A549 (cell line): ENCODE measurements at regions not wholly inside any gene's neighbourhood (a gene's known extent, or its start where the extent isn't known, plus 50 kb on each side); places are given as distances from the start of the nearest gene placed in this dataset.
A peak's percentile ranks its signal among the peaks of the same experiment; 100 is the strongest.
"Not testable (repeated sequence)": the region's sequence is repeated elsewhere in the genome, so short reads cannot be mapped to it uniquely, and the experiment has no call there.

ENCODE experiments used
- ATAC-seq, 2 experiments: fragments of 200-7000 bp in 1 of 2; fragments of >200 bp in 1 of 2; cut with Nextera tagmentation in 1 of 2; cut with Tn5 transposase in 1 of 2; 3 replicates each; pipeline versions ENCODE4 v1.8.0 to v1.9.1; 2018 to 2020; ENCODE audit warnings: mild to moderate bottlenecking in 1 of 2, moderate library complexity in 1 of 2
- CTCF ChIA-PET: fragments of 300-600 bp; sonication (Branson Sonifier 250); formaldehyde crosslinking; extraction: SDS; loops from one replicate; lab custom pipeline; 2021; ENCODE audit warnings: antibody characterized with exemption, inconsistent platforms; lab: Yijun Ruan, JAX
- POLR2A ChIA-PET: fragments of 350-600 bp; formaldehyde crosslinking; extraction: SDS; loops from one replicate; lab custom pipeline; 2021; ENCODE audit warnings: antibody characterized with exemption, inconsistent platforms; lab: Yijun Ruan, JAX
- DNase-seq, 2 experiments: peaks; one replicate each; pipeline versions ENCODE4 v3.0.0 to v3.0.0-alpha.2; 2011 to 2016; ENCODE audit warnings: low read depth in 1 of 2, low spot score in 1 of 2
- FAIRE-seq: peaks from 2 replicates; lab custom pipeline; 2011; peaks lifted over from hg19 to GRCh38; lab: Jason Lieb, UNC
- H3K27ac ChIP-seq, 2 experiments: fragments of >200 bp; sonication (Bioruptor Twin); formaldehyde crosslinking; 3 replicates each; pipeline ENCODE4 v1.5.1; 2016 to 2017
- H3K4me1 ChIP-seq: fragments of >200 bp; sonication (Bioruptor Twin); formaldehyde crosslinking; 3 replicates; pipeline ENCODE4 v1.6.1; 2016
- H3K4me2 ChIP-seq: fragments of >200 bp; sonication (Bioruptor Twin); formaldehyde crosslinking; 3 replicates; pipeline ENCODE4 v1.6.1; 2016
- H3K4me3 ChIP-seq: fragments of >200 bp; sonication (Bioruptor Twin); formaldehyde crosslinking; 3 replicates; pipeline ENCODE4 v1.5.1; 2016
- H3K9me3 ChIP-seq: fragments of >200 bp; sonication (Bioruptor Twin); formaldehyde crosslinking; 3 replicates; pipeline ENCODE4 v1.6.1; 2016
- BHLHE40 ChIP-seq: IDR thresholded peaks from 2 replicates; pipeline ENCODE4 v1.6.1; 2012; ENCODE audit warnings: low read depth, low read length, inconsistent platforms
- CHD2 ChIP-seq: fragments of 150-350 bp; IDR thresholded peaks from 2 replicates; pipeline ENCODE4 v1.6.1; 2014; ENCODE audit warnings: low read length; ENCODE audit not compliant: partially characterized antibody
- E2F6 ChIP-seq: IDR thresholded peaks from 2 replicates; pipeline ENCODE4 v1.6.1; 2012; ENCODE audit warnings: low read depth, borderline replicate concordance
- EHF ChIP-seq: fragments of 250-450 bp; sonication (Bioruptor Pico); IDR thresholded peaks from 2 replicates; pipeline ENCODE4 v1.5.0; 2020; ENCODE audit warnings: mild to moderate bottlenecking
- EHMT2 ChIP-seq: fragments of 200-600 bp; sonication (generic); IDR thresholded peaks from 2 replicates; pipeline ENCODE4 v1.6.1; 2016; ENCODE audit warnings: antibody characterized with exemption, low read depth, mild to moderate bottlenecking, moderate library complexity
- FOSL2 ChIP-seq, 2 experiments: fragments of 450-650 bp in 1 of 2; fragments of >200 bp in 1 of 2; sonication (Bioruptor Twin) in 1 of 2; formaldehyde crosslinking; IDR thresholded peaks; 2 replicates each; pipeline versions ENCODE4 v1.5.0 to v1.6.1; 2016 to 2020; ENCODE audit warnings: mild to moderate bottlenecking in 1 of 2, moderate library complexity in 1 of 2
- HDAC2 ChIP-seq: fragments of 200-600 bp; sonication (generic); IDR thresholded peaks from 2 replicates; pipeline ENCODE4 v1.6.1; 2016
- HMGXB4 ChIP-seq: fragments of 250-450 bp; sonication (Bioruptor Pico); IDR thresholded peaks from 2 replicates; pipeline ENCODE4 v1.5.0; 2021; ENCODE audit warnings: mild to moderate bottlenecking, moderate library complexity, borderline replicate concordance
- MAFK ChIP-seq: fragments of 450-650 bp; IDR thresholded peaks from 2 replicates; pipeline ENCODE4 v1.6.1; 2014; ENCODE audit not compliant: partially characterized antibody
- NFE2L2 ChIP-seq: fragments of 150-350 bp; conservative IDR thresholded peaks from 2 replicates; pipeline ENCODE4 v1.6.1; 2014; ENCODE audit warnings: low read length
- POLR2A ChIP-seq: IDR thresholded peaks from 2 replicates; pipeline ENCODE4 v1.6.1; 2012; ENCODE audit warnings: mild to moderate bottlenecking, low read length
- RARB ChIP-seq: fragments of 250-450 bp; sonication (Bioruptor Pico); IDR thresholded peaks from 2 replicates; pipeline ENCODE4 v1.8.0; 2021; ENCODE audit warnings: mild to moderate bottlenecking, moderate library complexity
- REST ChIP-seq: fragments of 200-600 bp; sonication (generic); IDR thresholded peaks from 2 replicates; pipeline ENCODE4 v1.6.1; 2016; ENCODE audit warnings: antibody characterized with exemption, mild to moderate bottlenecking, moderate library complexity
- SMC3 ChIP-seq: fragments of >200 bp; sonication (Bioruptor Twin); formaldehyde crosslinking; IDR thresholded peaks from 3 replicates; pipeline ENCODE4 v1.6.1; 2018; ENCODE audit warnings: inconsistent platforms
- TP53 ChIP-seq: fragments of 250-450 bp; sonication (Bioruptor Pico); IDR thresholded peaks from 2 replicates; pipeline ENCODE4 v1.5.0; 2021; ENCODE audit warnings: mild to moderate bottlenecking, moderate library complexity
- ZFP36 ChIP-seq: fragments of 450-650 bp; IDR thresholded peaks from 2 replicates; pipeline ENCODE4 v1.6.1; 2014; ENCODE audit warnings: borderline replicate concordance; ENCODE audit not compliant: partially characterized antibody
- ZSCAN20 ChIP-seq: fragments of 250-450 bp; sonication (Bioruptor Pico); IDR thresholded peaks from 2 replicates; pipeline ENCODE4 v1.8.0; 2022; ENCODE audit warnings: mild to moderate bottlenecking, moderate library complexity
- WGBS: methylation state at CpG from one replicate; pipeline ENCODE4 v1.1.6; 2017; ENCODE audit errors: missing lambda C conversion rate; 5-methylcytosine and 5-hydroxymethylcytosine counted together

GRCh38 chr17:27370776-27371175 lies 76.9 kb downstream of the WSB1 start:
- WGBS: 92% methylated on average over 1 of the region's 1 CpG
- FAIRE-seq (no peak), ATAC-seq (no peak), DNase-seq (no peak)
- no peaks in the 10 kb centered on the region for H3K4me1 ChIP-seq
- H3K27ac ChIP-seq: no peak overlapping the region
- H3K9me3 ChIP-seq: peaks cover 49% of the 10 kb centered on the region
- no peak overlapping the region for H3K4me3 ChIP-seq
- CTCF ChIA-PET: interaction anchor here (1.6 to 1.7 kb wide), 3 partner anchors 9 to 228 kb away, joined by 5 to 7 read pairs (median 7); no protein-coding TSS in a partner anchor
- no peak for TF ChIP-seq BHLHE40
- TF ChIP-seq HDAC2: no peak
- TF ChIP-seq EHF: no peak
- TF ChIP-seq POLR2A: no peak
- no peak for TF ChIP-seq CHD2
- TF ChIP-seq HMGXB4 (CRISPR knock-in tag): no peak
- H3K4me2 ChIP-seq: no peak overlapping the region
- POLR2A ChIA-PET: no interaction called here

GRCh38 chr17:27373695-27374094 lies 79.8 kb downstream of the WSB1 start:
- POLR2A ChIA-PET, H3K4me2 ChIP-seq, FAIRE-seq, H3K4me3 ChIP-seq, DNase-seq, H3K27ac ChIP-seq, ATAC-seq, H3K4me1 ChIP-seq: not testable (repeated sequence)
- H3K9me3 ChIP-seq: peaks cover 56% of the 10 kb centered on the region
- CTCF ChIA-PET: interaction anchor here (4.8 kb wide), 1 partner anchor 20 kb away, joined by 22 read pairs; no protein-coding TSS in a partner anchor
- peak; percentile 86 for TF ChIP-seq ZFP36

- TF ChIP-seq TP53 (CRISPR knock-in tag) (no peak), MAFK (peak; percentile 72)
- peaks cover 37% of the 10 kb centered on the region for H3K9me3 ChIP-seq
- H3K4me2 ChIP-seq: peak overlapping the region; percentile 7; the same call in 2 of the 3 replicates
- FAIRE-seq (peak; percentile 23), DNase-seq (peak in 1 of 2 experiments; percentile 37), ATAC-seq (no peak)
- 35% methylated on average over 5 of the region's 5 CpGs for WGBS
- H3K4me1 ChIP-seq: peaks cover 19% of the 10 kb centered on the region; the same call in 2 of the 3 replicates
- CTCF ChIA-PET: interaction anchor here (0.6 to 2.2 kb wide), 7 partner anchors 18 to 275 kb away, joined by 3 to 6 read pairs (median 5); partner anchors contain the start of gene KSR1
- POLR2A ChIA-PET: no interaction called here
- H3K4me3 ChIP-seq: no peak overlapping the region
- H3K27ac ChIP-seq: peak overlapping the region; percentile 7 to 59; a peak in 3 of 6 replicates
These were observed 79.4 kb upstream of the KSR1 start for GRCh38 chr17:27376637-27377547.

- TF ChIP-seq SMC3 (no peak), ZFP36 (no peak), MAFK (no peak), E2F6 (no peak), EHMT2 (no peak), ZSCAN20 (CRISPR knock-in tag) (no peak), RARB (CRISPR knock-in tag) (no peak), FOSL2 (IDR thresholded peaks at IDR 0.05) (no peak), FOSL2 (CRISPR knock-in tag; IDR thresholded peaks at IDR 0.05) (no peak), NFE2L2 (no peak), TP53 (CRISPR knock-in tag) (no peak), REST (no peak), HDAC2 (no peak)
- TF ChIP-seq, all 56 proteins: peak for 0
- DNase-seq: no peak
- no peak overlapping the region for H3K4me2 ChIP-seq
- ChIA-PET CTCF (interaction anchor here (1.0 to 4.6 kb wide), 6 partner anchors 19 to 142 kb away, joined by 3 to 38 read pairs (median 4); partner anchors contain the start of gene KSR1), POLR2A (no interaction called here)
- peaks cover 20% of the 10 kb centered on the region for H3K4me1 ChIP-seq
- no peak overlapping the region for H3K4me3 ChIP-seq
- ATAC-seq: no peak
- no peak overlapping the region for H3K27ac ChIP-seq
- FAIRE-seq: peak; percentile 36
- 88% methylated on average over 9 of the region's 9 CpGs for WGBS
- peaks cover 19% of the 10 kb centered on the region for H3K9me3 ChIP-seq
These were observed 77.6 kb upstream of the KSR1 start for GRCh38 chr17:27378482-27379175.
